Heart left ventricle (tissue), 16 donors: ENCODE measurements at regions not wholly inside any gene's neighbourhood (a gene's known extent, or its start where the extent isn't known, plus 50 kb on each side); places are given as distances from the start of the nearest gene placed in this dataset.

Experiments
- ATAC-seq, 4 donors: fragments of 200-7000 bp; cut with Tn5 transposase; one replicate each; pipeline ENCODE4 v1.9.1; 2020 to 2022; ENCODE audit warnings: moderate library complexity in 4 of 4, mild to moderate bottlenecking in 3 of 4, moderate number of reproducible peaks in 1 of 4
- DNase-seq, 5 donors: peaks; one replicate each; pipeline ENCODE4 v3.0.0-alpha.2; 2020
- H3K27ac ChIP-seq, 12 donors: fragments of 200-600 bp; sonication (generic) in 4 of 12; one replicate each; pipeline versions ENCODE4 v1.5.0 to v1.8.0; 2016 to 2022; ENCODE audit warnings: mild to moderate bottlenecking in 2 of 12
- H3K27me3 ChIP-seq, 9 donors: fragments of 200-600 bp; sonication (generic) in 2 of 9; one replicate each; pipeline versions ENCODE4 v1.5.1 to v1.8.0; 2016 to 2022; ENCODE audit warnings: mild to moderate bottlenecking in 3 of 9
- H3K36me3 ChIP-seq, 9 donors: fragments of 200-600 bp; sonication (generic) in 2 of 9; one replicate each; pipeline versions ENCODE4 v1.5.0 to v1.8.0; 2018 to 2022; ENCODE audit warnings: mild to moderate bottlenecking in 2 of 9
- H3K4me1 ChIP-seq, 12 donors: fragments of 200-600 bp; sonication (generic) in 4 of 12; one replicate each; pipeline versions ENCODE4 v1.5.0 to v1.8.0; 2016 to 2022; ENCODE audit warnings: mild to moderate bottlenecking in 3 of 12
- H3K4me3 ChIP-seq, 12 donors: fragments of 200-600 bp; sonication (generic) in 4 of 12; one replicate each; pipeline versions ENCODE4 v1.5.0 to v1.8.0; 2017 to 2022; ENCODE audit warnings: mild to moderate bottlenecking in 9 of 12, moderate library complexity in 4 of 12
- H3K9me3 ChIP-seq, 12 donors: fragments of 200-600 bp; sonication (generic) in 4 of 12; one replicate each; pipeline versions ENCODE4 v1.5.0 to v1.8.0; 2016 to 2022; ENCODE audit warnings: mild to moderate bottlenecking in 1 of 12
- POLR2A ChIP-seq, 2 donors: fragments of 450-650 bp; IDR thresholded peaks; one replicate each; pipeline ENCODE4 v1.6.1; 2017; ENCODE audit warnings: antibody characterized with exemption in 2 of 2, mild to moderate bottlenecking in 2 of 2, moderate library complexity in 2 of 2
- WGBS, 4 donors: extraction: QIAGEN DNeasy Blood & Tissue Kit in 2 of 4; methylation state at CpG; one replicate each; pipeline versions ENCODE4 v1.1.5 to v1.1.7; 2013 to 2018; 5-methylcytosine and 5-hydroxymethylcytosine counted together
- intact Hi-C, 10 donors: fragments of 100-400 bp; cut with DNase I; formaldehyde crosslinking; loops; one replicate each; pipeline versions ENCODE4 v1.11.1 to v1.14.2; 2022
- TF ChIP-seq, protein P1 (sequence below), 12 donors: fragments of 200-600 bp; sonication (generic) in 4 of 12; IDR thresholded peaks; one replicate each; pipeline versions ENCODE4 v1.5.0 to v1.8.0; 2018 to 2022; ENCODE audit warnings: antibody characterized with exemption in 12 of 12, mild to moderate bottlenecking in 5 of 12
- donor health status: ischemic (EF 13 %, LVEDD 7.1; RV severe dilation, severe dysfunction).
- donor health status: healthy with polysubstance abuse.
- donor health status: DM: no; HTN: yes; CAD: no.
- donor health status: DM: no; HTN: no; CAD: no.
- donor health status: ischemic (EF 25% LVEDD 6.9; RV normal size, moderate dysfunction).
- donor health status: ischemic (EF 25% LVEDD 5.7; RV mildly dilated, moderate dysfunction).
- donor health status: healthy.
- donor health status: DM: yes; HTN: yes; CAD: no.
- donor health status: ischemic (EF 35%, LVEDD 5.7; RV mildly dilated, moderate dysfunction).
- donor health status: nonischemic (EF 11% LVEDD 7.7; RV severe dilation, severe dysfunction).
- donor health status: DM: yes; HTN: yes; CAD: no.
- donor health status: PGD.
- donor health status: ischemic (EF 29% LVEDD 5.4; RV normal size, mild dysfunction).
- donor health status: nonischemic (EF 23%, LVEDD 6.1; RV moderate dilation, normal function).

- Histone ChIP-seq H3K27me3 (no peaks in the 10 kb centered on the region), H3K36me3 (no peaks in the 10 kb centered on the region), H3K9me3 (peaks cover 0 to 6% (median 0%) of the 10 kb centered on the region in 12 donors), H3K4me3 (no peak overlapping the region), H3K27ac (no peak overlapping the region), H3K4me1 (peaks cover 0 to 29% (median 13%) of the 10 kb centered on the region in 12 donors)
- ATAC-seq (no peak), DNase-seq (no peak)
- TF ChIP-seq, protein P1, sequence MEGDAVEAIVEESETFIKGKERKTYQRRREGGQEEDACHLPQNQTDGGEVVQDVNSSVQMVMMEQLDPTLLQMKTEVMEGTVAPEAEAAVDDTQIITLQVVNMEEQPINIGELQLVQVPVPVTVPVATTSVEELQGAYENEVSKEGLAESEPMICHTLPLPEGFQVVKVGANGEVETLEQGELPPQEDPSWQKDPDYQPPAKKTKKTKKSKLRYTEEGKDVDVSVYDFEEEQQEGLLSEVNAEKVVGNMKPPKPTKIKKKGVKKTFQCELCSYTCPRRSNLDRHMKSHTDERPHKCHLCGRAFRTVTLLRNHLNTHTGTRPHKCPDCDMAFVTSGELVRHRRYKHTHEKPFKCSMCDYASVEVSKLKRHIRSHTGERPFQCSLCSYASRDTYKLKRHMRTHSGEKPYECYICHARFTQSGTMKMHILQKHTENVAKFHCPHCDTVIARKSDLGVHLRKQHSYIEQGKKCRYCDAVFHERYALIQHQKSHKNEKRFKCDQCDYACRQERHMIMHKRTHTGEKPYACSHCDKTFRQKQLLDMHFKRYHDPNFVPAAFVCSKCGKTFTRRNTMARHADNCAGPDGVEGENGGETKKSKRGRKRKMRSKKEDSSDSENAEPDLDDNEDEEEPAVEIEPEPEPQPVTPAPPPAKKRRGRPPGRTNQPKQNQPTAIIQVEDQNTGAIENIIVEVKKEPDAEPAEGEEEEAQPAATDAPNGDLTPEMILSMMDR (IDR thresholded peaks at IDR 0.05): no peak
- no peak for TF ChIP-seq POLR2A (IDR thresholded peaks at IDR 0.05)
- 93 to 96% (median 95%) methylated on average over 9 of the region's 9 CpGs for WGBS, 4 donors
- intact Hi-C loops: loop anchor here in 1 of 10 donors (10.0 kb wide), 1 partner anchor 293 kb away; the partner anchor contains the start of gene RYBP
These were observed 366.7 kb upstream of the PROK2 start for GRCh38 chr3:72151465-72152238.

DNA sequence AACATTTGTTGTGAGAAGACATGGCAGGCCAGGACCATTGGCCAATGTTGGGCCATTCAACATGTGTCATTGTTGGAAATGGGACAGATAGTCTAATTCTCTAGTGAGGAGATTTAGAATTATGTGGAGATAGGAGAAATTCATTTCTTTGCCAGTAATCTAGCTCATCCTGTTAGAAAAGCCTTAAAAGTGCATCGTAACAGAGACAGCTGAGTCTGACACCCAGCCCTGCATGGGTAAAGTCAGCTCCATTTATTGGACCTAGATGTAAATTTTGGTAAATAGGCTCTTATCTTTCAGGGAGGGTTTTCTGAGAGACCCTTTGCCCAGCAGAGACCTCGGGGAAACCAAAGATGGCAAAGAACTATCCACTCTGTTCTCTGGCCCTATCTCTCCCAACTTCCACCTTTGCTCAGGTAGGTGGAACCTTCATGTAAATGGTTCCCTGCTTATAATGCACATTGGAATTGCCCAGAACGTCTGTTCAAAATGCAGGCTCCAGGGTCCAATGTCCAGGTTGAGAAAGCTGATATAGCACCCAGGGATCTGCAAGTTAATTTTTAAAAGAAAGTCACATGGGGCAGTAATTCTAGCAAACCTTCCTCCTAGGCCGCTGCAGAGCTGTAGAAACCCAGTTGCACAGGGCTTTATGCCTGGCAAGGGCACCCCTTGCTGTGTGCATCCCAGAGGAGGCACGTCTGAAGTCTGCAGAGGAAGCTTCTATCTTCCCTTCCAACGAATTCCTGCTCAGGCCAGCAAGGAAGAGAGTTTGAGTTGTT, 365.9 kb upstream of the PROK2 start:
- 91 to 94% (median 93%) methylated on average over 6 of the region's 6 CpGs for WGBS, 4 donors
- H3K27ac ChIP-seq: no peak overlapping the region
- H3K9me3 ChIP-seq: peaks cover 0 to 6% (median 0%) of the 10 kb centered on the region in 12 donors
- DNase-seq (no peak), ATAC-seq (no peak)
- no peaks in the 10 kb centered on the region for H3K27me3 ChIP-seq
- intact Hi-C loops: loop anchor here in 1 of 10 donors (10.0 kb wide), 1 partner anchor 294 kb away; the partner anchor contains the start of gene RYBP
- H3K4me3 ChIP-seq: no peak overlapping the region
- H3K4me1 ChIP-seq: peaks cover 0 to 28% (median 13%) of the 10 kb centered on the region in 12 donors
- no peaks in the 10 kb centered on the region for H3K36me3 ChIP-seq
- TF ChIP-seq POLR2A (IDR thresholded peaks at IDR 0.05): no peak
- TF ChIP-seq, protein P1 (IDR thresholded peaks at IDR 0.05): no peak

- Histone ChIP-seq H3K36me3 (no peaks in the 10 kb centered on the region), H3K9me3 (peaks cover 0 to 6% (median 0%) of the 10 kb centered on the region in 12 donors), H3K4me1 (peaks cover 0 to 28% (median 14%) of the 10 kb centered on the region in 12 donors), H3K27ac (no peak overlapping the region), H3K27me3 (no peaks in the 10 kb centered on the region), H3K4me3 (no peak overlapping the region)
- ATAC-seq (no peak), DNase-seq (no peak)
- no peak for TF ChIP-seq POLR2A (IDR thresholded peaks at IDR 0.05)
- TF ChIP-seq, protein P1 (IDR thresholded peaks at IDR 0.05): no peak
- intact Hi-C loops: loop anchor here in 1 of 10 donors (10.0 kb wide), 1 partner anchor 295 kb away; the partner anchor contains the start of gene RYBP
- 92 to 95% (median 93%) methylated on average over 8 of the region's 8 CpGs for WGBS, 4 donors
These were observed 364.8 kb upstream of the PROK2 start for GRCh38 chr3:72149645-72150300.
